GM12872 (cell line): ENCODE measurements at regions not wholly inside any gene's neighbourhood (a gene's known extent, or its start where the extent isn't known, plus 50 kb on each side); places are given as distances from the start of the nearest gene placed in this dataset.

Experiments
- CTCF ChIP-seq: IDR thresholded peaks from 3 replicates; pipeline ENCODE4 v1.5.1; 2011; ENCODE audit warnings: low read depth, mild to moderate bottlenecking, low read length, moderate library complexity; ENCODE audit not compliant: insufficient read depth

- no peak for TF ChIP-seq CTCF
Observed at GRCh38 chr20:7496394-7496991, 443.8 kb downstream of the HAO1 start.

- no peak for TF ChIP-seq CTCF
Observed at GRCh38 chr20:7497985-7498384, 442.3 kb downstream of the HAO1 start.

- TF ChIP-seq CTCF: no peak
Observed at GRCh38 chr20:7499201-7499600, 441.1 kb downstream of the HAO1 start.

- TF ChIP-seq CTCF: no peak
Observed at GRCh38 chr20:7500231-7500663, 440.0 kb downstream of the HAO1 start.

GRCh38 chr20:7503501-7503900 is 436.8 kb downstream of the HAO1 start:
- no peak for TF ChIP-seq CTCF

- TF ChIP-seq CTCF: peak; percentile 40; the same call in 1 of the 3 replicates
Observed at GRCh38 chr20:7505152-7505834, 435.0 kb downstream of the HAO1 start.

GRCh38 chr20:7505835-7506221 is 434.4 kb downstream of the HAO1 start:
- no peak for TF ChIP-seq CTCF
